SK-N-SH (cell line): ENCODE measurements at regions not wholly inside any gene's neighbourhood (a gene's known extent, or its start where the extent isn't known, plus 50 kb on each side); places are given as distances from the start of the nearest gene placed in this dataset.

ENCODE experiments used
- CTCF ChIA-PET: fragments of 300-600, 350-600 bp; formaldehyde crosslinking; extraction: SDS; loops from one replicate; lab custom pipeline; 2021; lab: Yijun Ruan, JAX
- POLR2A ChIA-PET: fragments of 350-600 bp; sonication (Branson Sonifier 250); formaldehyde crosslinking; extraction: SDS; loops from one replicate; lab custom pipeline; 2020; ENCODE audit warnings: antibody characterized with exemption, inconsistent platforms; lab: Yijun Ruan, JAX
- DNase-seq: peaks from one replicate; pipeline ENCODE4 v3.0.0; 2012
- H2AFZ ChIP-seq: fragments of 200-600 bp; sonication (generic); 2 replicates; pipeline ENCODE4 v1.8.1; 2016; ENCODE audit warnings: antibody characterized with exemption, mild to moderate bottlenecking, low read depth
- H3F3A ChIP-seq: fragments of 200-600 bp; sonication (generic); replicated peaks from 2 replicates; pipeline ENCODE3; 2016; ENCODE audit warnings: antibody characterized with exemption, mild to moderate bottlenecking; ENCODE audit not compliant: insufficient read depth
- H3K27ac ChIP-seq, 2 experiments: fragments of 200-500 bp in 1 of 2; fragments of 200-600 bp in 1 of 2; sonication (Bioruptor generic) in 1 of 2; sonication (generic), shearing (Covaris generic) in 1 of 2; 2 replicates each; pipeline versions ENCODE4 v1.5.1 to v1.6.1; 2014 to 2016; ENCODE audit warnings: low read depth in 2 of 2, inconsistent platforms in 1 of 2, low read length in 1 of 2, mild to moderate bottlenecking in 1 of 2, mixed read lengths in 1 of 2
- H3K27me3 ChIP-seq: fragments of 200-600 bp; sonication (generic), shearing (Covaris generic); 2 replicates; pipeline ENCODE4 v1.6.1; 2016; ENCODE audit warnings: mixed run types; ENCODE audit not compliant: insufficient read depth
- H3K36me3 ChIP-seq, 2 experiments: fragments of 200-500 bp in 1 of 2; fragments of 200-600 bp in 1 of 2; sonication (Bioruptor generic) in 1 of 2; sonication (generic) in 1 of 2; replicated peaks in 1 of 2; 2 replicates each; pipeline versions ENCODE3 to v1.5.1; 2014 to 2016; ENCODE audit warnings: low read length in 1 of 2, mild to moderate bottlenecking in 1 of 2; ENCODE audit not compliant: insufficient read depth in 2 of 2, control insufficient read depth in 1 of 2
- H3K4me1 ChIP-seq, 2 experiments: fragments of 200-500 bp in 1 of 2; fragments of 200-600 bp in 1 of 2; sonication (Bioruptor generic) in 1 of 2; sonication (generic), shearing (Covaris generic) in 1 of 2; 2 replicates each; pipeline versions ENCODE4 v1.5.1 to v1.6.1; 2014 to 2016; ENCODE audit warnings: low read depth in 1 of 2, low read length in 1 of 2, mixed run types in 1 of 2; ENCODE audit not compliant: insufficient read depth in 2 of 2, control insufficient read depth in 1 of 2
- H3K4me2 ChIP-seq: fragments of 200-600 bp; sonication (generic), shearing (Covaris generic); 2 replicates; pipeline ENCODE4 v1.6.1; 2017; ENCODE audit warnings: mixed run types
- H3K4me3 ChIP-seq, 2 experiments: fragments of 200-500 bp in 1 of 2; fragments of 200-600 bp in 1 of 2; sonication (Bioruptor generic) in 1 of 2; sonication (generic), shearing (Covaris generic) in 1 of 2; 2 replicates each; pipeline versions ENCODE4 v1.5.1 to v1.8.1; 2014 to 2016; ENCODE audit warnings: low read depth in 2 of 2, inconsistent platforms in 1 of 2, low read length in 1 of 2, mild to moderate bottlenecking in 1 of 2, mixed read lengths in 1 of 2, moderate library complexity in 1 of 2
- H3K79me2 ChIP-seq: fragments of 200-600 bp; sonication (generic); 2 replicates; pipeline ENCODE4 v1.8.1; 2017; ENCODE audit warnings: mild to moderate bottlenecking; ENCODE audit not compliant: insufficient read depth
- H3K9ac ChIP-seq: fragments of 200-600 bp; sonication (generic); 2 replicates; pipeline ENCODE4 v1.6.1; 2017; ENCODE audit warnings: mixed run types
- H3K9me2 ChIP-seq: fragments of 200-600 bp; sonication (generic); 2 replicates; pipeline ENCODE4 v1.6.1; 2017; ENCODE audit warnings: mixed run types
- H3K9me3 ChIP-seq: fragments of 200-600 bp; sonication (generic); 2 replicates; pipeline ENCODE4 v1.6.1; 2017; ENCODE audit warnings: mixed run types, mild to moderate bottlenecking, moderate library complexity
- H4K20me1 ChIP-seq: fragments of 200-600 bp; sonication (generic); 2 replicates; pipeline ENCODE4 v1.6.1; 2017; ENCODE audit warnings: mild to moderate bottlenecking, mixed run types; ENCODE audit not compliant: insufficient read depth
- CHD2 ChIP-seq: fragments of 150-350 bp; IDR thresholded peaks from 2 replicates; pipeline ENCODE4 v1.6.1; 2018; ENCODE audit warnings: low read length; ENCODE audit not compliant: partially characterized antibody
- EZH2phosphoT487 ChIP-seq: fragments of 200-600 bp; sonication (generic); IDR thresholded peaks from 2 replicates; pipeline ENCODE4 v1.6.1; 2017; ENCODE audit warnings: low read depth, mixed run types, mild to moderate bottlenecking, antibody characterized with exemption, moderate library complexity, borderline replicate concordance
- FOSL2 ChIP-seq: IDR thresholded peaks from 2 replicates; pipeline ENCODE4 v1.4.0; 2012; ENCODE audit warnings: low read depth, mild to moderate bottlenecking, moderate library complexity, borderline replicate concordance
- FOXJ3 ChIP-seq: sonication (generic); formaldehyde crosslinking; IDR thresholded peaks from 2 replicates; pipeline ENCODE4 v1.5.1; 2020; ENCODE audit warnings: mild to moderate bottlenecking, missing genetic modification reagents
- GABPA ChIP-seq: IDR thresholded peaks from 2 replicates; pipeline ENCODE4 v1.4.0; 2012; ENCODE audit warnings: low read depth, mild to moderate bottlenecking
- JUND ChIP-seq: IDR thresholded peaks from 2 replicates; pipeline ENCODE4 v1.4.0; 2012
- MAX ChIP-seq: IDR thresholded peaks from 2 replicates; pipeline ENCODE4 v1.4.0; 2012; ENCODE audit warnings: low read depth
- MEF2A ChIP-seq: IDR thresholded peaks from 2 replicates; pipeline ENCODE4 v1.4.0; 2012; ENCODE audit warnings: low read depth, borderline replicate concordance
- NFIC ChIP-seq: IDR thresholded peaks from 2 replicates; pipeline ENCODE4 v1.4.0; 2012; ENCODE audit warnings: borderline replicate concordance
- NRF1 ChIP-seq: IDR thresholded peaks from 2 replicates; pipeline ENCODE4 v1.6.1; 2012; ENCODE audit warnings: low read depth, mild to moderate bottlenecking, low read length
- RAD21 ChIP-seq: IDR thresholded peaks from 2 replicates; pipeline ENCODE4 v1.6.1; 2012; ENCODE audit warnings: mild to moderate bottlenecking, low read length
- RCOR1 ChIP-seq: fragments of 150-350 bp; IDR thresholded peaks from 2 replicates; pipeline ENCODE4 v1.6.1; 2017; ENCODE audit warnings: antibody characterized with exemption, low read length
- REST ChIP-seq: IDR thresholded peaks from 2 replicates; pipeline ENCODE4 v1.6.1; 2012; ENCODE audit warnings: mild to moderate bottlenecking, low read depth, low read length, moderate library complexity
- RXRA ChIP-seq: IDR thresholded peaks from 2 replicates; pipeline ENCODE4 v1.4.0; 2012; ENCODE audit warnings: low read depth, mild to moderate bottlenecking, borderline replicate concordance
- SIN3A ChIP-seq: IDR thresholded peaks from 2 replicates; pipeline ENCODE4 v1.6.1; 2012; ENCODE audit warnings: low read depth, mild to moderate bottlenecking, low read length, moderate library complexity, borderline replicate concordance
- SMC3 ChIP-seq: IDR thresholded peaks from 2 replicates; pipeline ENCODE4 v1.6.1; 2012; ENCODE audit warnings: low read depth, low read length, improper control_type of control experiment
- TCF12 ChIP-seq: IDR thresholded peaks from 2 replicates; pipeline ENCODE4 v1.4.0; 2012
- YY1 ChIP-seq: IDR thresholded peaks from 2 replicates; pipeline ENCODE4 v1.4.0; 2012; ENCODE audit warnings: low read depth, mild to moderate bottlenecking
- ZBTB33 ChIP-seq: IDR thresholded peaks from 2 replicates; pipeline ENCODE4 v1.4.0; 2012; ENCODE audit warnings: low read depth, borderline replicate concordance
- WGBS: methylation state at CpG from one replicate; pipeline ENCODE4 v1.1.6; 2017; ENCODE audit warnings: low lambda C conversion rate; 5-methylcytosine and 5-hydroxymethylcytosine counted together
- TF ChIP-seq, protein P1 (sequence below): fragments of 150-350 bp; IDR thresholded peaks from 2 replicates; pipeline ENCODE4 v1.6.1; 2016; ENCODE audit warnings: mild to moderate bottlenecking, low read depth, low read length
- TF ChIP-seq, protein P2 (sequence below): IDR thresholded peaks from 2 replicates; pipeline ENCODE4; 2012
- TF ChIP-seq, protein P3 (sequence below): IDR thresholded peaks from 2 replicates; pipeline ENCODE4 v1.4.0; 2012; ENCODE audit warnings: low read depth, borderline replicate concordance

DNA sequence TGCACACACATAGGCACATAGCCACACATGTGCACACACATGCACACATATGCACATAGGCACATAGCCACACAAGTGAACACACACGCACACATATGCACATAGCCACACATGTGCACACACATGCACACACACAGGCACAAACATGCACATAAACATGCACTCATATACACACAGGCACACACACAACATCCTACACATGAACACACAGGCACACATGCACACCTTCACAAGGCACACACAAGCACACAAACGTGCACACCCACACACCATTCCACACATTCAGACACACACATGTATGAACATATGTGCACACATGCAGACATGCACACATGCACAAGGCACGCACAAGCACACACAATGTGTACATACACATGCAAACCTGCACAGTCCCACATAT is 484.7 kb downstream of the IRX1 start:
- Histone ChIP-seq H3K27me3 (no peaks in the 10 kb centered on the region), H3K9me3 (no peaks in the 10 kb centered on the region), H2AFZ (no peak overlapping the region), H3K27ac (no peak overlapping the region), H3K4me2 (no peak overlapping the region), H3K4me3 (no peak overlapping the region), H3K9ac (no peak overlapping the region), H3K4me1 (no peaks in the 10 kb centered on the region), H3K79me2 (no peaks in the 10 kb centered on the region), H4K20me1 (no peaks in the 10 kb centered on the region), H3K36me3 (no peaks in the 10 kb centered on the region), H3F3A (no peaks in the 10 kb centered on the region), H3K9me2 (no peaks in the 10 kb centered on the region)
- TF ChIP-seq JUND = no peak
- no peak for TF ChIP-seq FOSL2
- TF ChIP-seq, protein P1, sequence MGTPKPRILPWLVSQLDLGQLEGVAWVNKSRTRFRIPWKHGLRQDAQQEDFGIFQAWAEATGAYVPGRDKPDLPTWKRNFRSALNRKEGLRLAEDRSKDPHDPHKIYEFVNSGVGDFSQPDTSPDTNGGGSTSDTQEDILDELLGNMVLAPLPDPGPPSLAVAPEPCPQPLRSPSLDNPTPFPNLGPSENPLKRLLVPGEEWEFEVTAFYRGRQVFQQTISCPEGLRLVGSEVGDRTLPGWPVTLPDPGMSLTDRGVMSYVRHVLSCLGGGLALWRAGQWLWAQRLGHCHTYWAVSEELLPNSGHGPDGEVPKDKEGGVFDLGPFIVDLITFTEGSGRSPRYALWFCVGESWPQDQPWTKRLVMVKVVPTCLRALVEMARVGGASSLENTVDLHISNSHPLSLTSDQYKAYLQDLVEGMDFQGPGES = no peak
- TF ChIP-seq NRF1 = no peak
- TF ChIP-seq YY1 = no peak
- TF ChIP-seq RCOR1 = no peak
- TF ChIP-seq, protein P2, sequence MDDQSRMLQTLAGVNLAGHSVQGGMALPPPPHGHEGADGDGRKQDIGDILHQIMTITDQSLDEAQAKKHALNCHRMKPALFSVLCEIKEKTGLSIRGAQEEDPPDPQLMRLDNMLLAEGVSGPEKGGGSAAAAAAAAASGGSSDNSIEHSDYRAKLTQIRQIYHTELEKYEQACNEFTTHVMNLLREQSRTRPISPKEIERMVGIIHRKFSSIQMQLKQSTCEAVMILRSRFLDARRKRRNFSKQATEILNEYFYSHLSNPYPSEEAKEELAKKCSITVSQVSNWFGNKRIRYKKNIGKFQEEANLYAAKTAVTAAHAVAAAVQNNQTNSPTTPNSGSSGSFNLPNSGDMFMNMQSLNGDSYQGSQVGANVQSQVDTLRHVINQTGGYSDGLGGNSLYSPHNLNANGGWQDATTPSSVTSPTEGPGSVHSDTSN = no peak
- TF ChIP-seq SIN3A = no peak
- no peak for TF ChIP-seq EZH2phosphoT487
- no peak for TF ChIP-seq MEF2A
- TF ChIP-seq MAX = no peak
- TF ChIP-seq TCF12 = no peak
- no peak for TF ChIP-seq RAD21
- no peak for TF ChIP-seq NFIC
- ChIA-PET POLR2A (no interaction called here), CTCF (no interaction called here)
- no peak for DNase-seq
- 0% methylated on average over 3 of the region's 3 CpGs for WGBS

GRCh38 chr5:4081059-4081458 is 485.4 kb downstream of the IRX1 start:
- no peak overlapping the region for H3K4me3 ChIP-seq
- no peak overlapping the region for H3K9ac ChIP-seq
- no peaks in the 10 kb centered on the region for H4K20me1 ChIP-seq
- H3K27ac ChIP-seq = no peak overlapping the region
- no peaks in the 10 kb centered on the region for H3K79me2 ChIP-seq
- H3K4me1 ChIP-seq = no peaks in the 10 kb centered on the region
- H3K4me2 ChIP-seq = no peak overlapping the region
- CTCF ChIA-PET = no interaction called here
- H3K9me2 ChIP-seq = no peaks in the 10 kb centered on the region
- WGBS = 2% methylated on average over 5 of the region's 5 CpGs
- no peaks in the 10 kb centered on the region for H3K36me3 ChIP-seq
- no peak overlapping the region for H2AFZ ChIP-seq
- H3F3A ChIP-seq = no peaks in the 10 kb centered on the region
- H3K27me3 ChIP-seq = no peaks in the 10 kb centered on the region
- POLR2A ChIA-PET = no interaction called here
- DNase-seq = no peak
- H3K9me3 ChIP-seq = no peaks in the 10 kb centered on the region
- TF ChIP-seq REST = no peak
- no peak for TF ChIP-seq FOXJ3 (CRISPR knock-in tag)
- no peak for TF ChIP-seq GABPA
- no peak for TF ChIP-seq RXRA
- no peak for TF ChIP-seq RCOR1
- TF ChIP-seq SMC3 = no peak
- TF ChIP-seq, protein P3, sequence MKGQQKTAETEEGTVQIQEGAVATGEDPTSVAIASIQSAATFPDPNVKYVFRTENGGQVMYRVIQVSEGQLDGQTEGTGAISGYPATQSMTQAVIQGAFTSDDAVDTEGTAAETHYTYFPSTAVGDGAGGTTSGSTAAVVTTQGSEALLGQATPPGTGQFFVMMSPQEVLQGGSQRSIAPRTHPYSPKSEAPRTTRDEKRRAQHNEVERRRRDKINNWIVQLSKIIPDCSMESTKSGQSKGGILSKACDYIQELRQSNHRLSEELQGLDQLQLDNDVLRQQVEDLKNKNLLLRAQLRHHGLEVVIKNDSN = no peak
- TF ChIP-seq CHD2 = no peak
- TF ChIP-seq EZH2phosphoT487 = no peak
- no peak for TF ChIP-seq ZBTB33
